Skin epidermis (tissue), 12 donors: ENCODE measurements at regions not wholly inside any gene's neighbourhood (a gene's known extent, or its start where the extent isn't known, plus 50 kb on each side); places are given as distances from the start of the nearest gene placed in this dataset.

Source experiments
- H3K27ac ChIP-seq, 21 experiments: fragments of 200-600 bp; sonication (generic) in 11 of 21; one replicate each; pipeline ENCODE4 v1.5.0; 2020; ENCODE audit warnings: mild to moderate bottlenecking in 3 of 21, inconsistent platforms in 2 of 21, moderate library complexity in 2 of 21
- H3K4me3 ChIP-seq, 7 experiments: fragments of 200-600 bp; sonication (generic) in 2 of 7; one replicate each; pipeline ENCODE4 v1.5.0; 2020; ENCODE audit warnings: inconsistent platforms in 2 of 7, mild to moderate bottlenecking in 2 of 7, moderate library complexity in 1 of 7

- no peak overlapping the region for H3K27ac ChIP-seq
- H3K4me3 ChIP-seq: no peak overlapping the region
Measured at GRCh38 chr6:163836876-163837690, 422.6 kb downstream of the QKI start.

GRCh38 chr6:163835439-163836171 is 421.1 kb downstream of the QKI start:
- no peak overlapping the region for H3K4me3 ChIP-seq
- H3K27ac ChIP-seq: no peak overlapping the region

GRCh38 chr6:163834226-163834970 is 419.9 kb downstream of the QKI start:
- Histone ChIP-seq H3K27ac (no peak overlapping the region), H3K4me3 (no peak overlapping the region)

GRCh38 chr6:163831736-163832135 is 417.2 kb downstream of the QKI start:
- Histone ChIP-seq H3K27ac (no peak overlapping the region), H3K4me3 (no peak overlapping the region)

- no peak overlapping the region for H3K4me3 ChIP-seq
Measured at GRCh38 chr6:163830641-163831040, 416.1 kb downstream of the QKI start.

GRCh38 chr6:163828038-163828795 is 413.7 kb downstream of the QKI start:
- no peak overlapping the region for H3K27ac ChIP-seq

More at GRCh38 chr6:163830641-163831040, 416.1 kb downstream of the QKI start:
- H3K27ac ChIP-seq: no peak overlapping the region

GRCh38 chr6:163827143-163827542 is 412.6 kb downstream of the QKI start:
- Histone ChIP-seq H3K27ac (no peak overlapping the region), H3K4me3 (no peak overlapping the region)

More at GRCh38 chr6:163828038-163828795, 413.7 kb downstream of the QKI start:
- H3K4me3 ChIP-seq: no peak overlapping the region

GRCh38 chr6:163826629-163827028 is 412.1 kb downstream of the QKI start:
- Histone ChIP-seq H3K27ac (no peak overlapping the region), H3K4me3 (no peak overlapping the region)

GRCh38 chr6:163825033-163825432 is 410.5 kb downstream of the QKI start:
- Histone ChIP-seq H3K4me3 (no peak overlapping the region), H3K27ac (no peak overlapping the region)

GRCh38 chr6:163823577-163823976 is 409.1 kb downstream of the QKI start:
- no peak overlapping the region for H3K27ac ChIP-seq
- no peak overlapping the region for H3K4me3 ChIP-seq

- Histone ChIP-seq H3K27ac (no peak overlapping the region), H3K4me3 (no peak overlapping the region)
Measured at GRCh38 chr6:163820745-163821458, 406.4 kb downstream of the QKI start.

- Histone ChIP-seq H3K27ac (no peak overlapping the region), H3K4me3 (no peak overlapping the region)
Measured at GRCh38 chr6:163820171-163820570, 405.7 kb downstream of the QKI start.

GRCh38 chr6:163818719-163819118 is 404.2 kb downstream of the QKI start:
- Histone ChIP-seq H3K27ac (no peak overlapping the region), H3K4me3 (no peak overlapping the region)

- H3K4me3 ChIP-seq: no peak overlapping the region
- no peak overlapping the region for H3K27ac ChIP-seq
Measured at GRCh38 chr6:163816441-163816840, 401.9 kb downstream of the QKI start.

- H3K27ac ChIP-seq: no peak overlapping the region
- H3K4me3 ChIP-seq: no peak overlapping the region
Measured at GRCh38 chr6:163815796-163816195, 401.3 kb downstream of the QKI start.

GRCh38 chr6:163814494-163815364 is 400.2 kb downstream of the QKI start:
- no peak overlapping the region for H3K4me3 ChIP-seq
- no peak overlapping the region for H3K27ac ChIP-seq

GRCh38 chr6:163813979-163814493 is 399.5 kb downstream of the QKI start:
- no peak overlapping the region for H3K27ac ChIP-seq
- H3K4me3 ChIP-seq: no peak overlapping the region

GRCh38 chr6:163811317-163811716 is 396.8 kb downstream of the QKI start:
- Histone ChIP-seq H3K27ac (no peak overlapping the region), H3K4me3 (no peak overlapping the region)
